Activated naive CD4-positive, alpha-beta T cell treated with Interleukin-2 at 50 U/mL for 16 hours (primary cell): ENCODE measurements at regions not wholly inside any gene's neighbourhood (a gene's known extent, or its start where the extent isn't known, plus 50 kb on each side); places are given as distances from the start of the nearest gene placed in this dataset.

ENCODE experiments used
- DNase-seq: peaks from one replicate; pipeline ENCODE4 v3.0.0-alpha.2; 2020

DNA sequence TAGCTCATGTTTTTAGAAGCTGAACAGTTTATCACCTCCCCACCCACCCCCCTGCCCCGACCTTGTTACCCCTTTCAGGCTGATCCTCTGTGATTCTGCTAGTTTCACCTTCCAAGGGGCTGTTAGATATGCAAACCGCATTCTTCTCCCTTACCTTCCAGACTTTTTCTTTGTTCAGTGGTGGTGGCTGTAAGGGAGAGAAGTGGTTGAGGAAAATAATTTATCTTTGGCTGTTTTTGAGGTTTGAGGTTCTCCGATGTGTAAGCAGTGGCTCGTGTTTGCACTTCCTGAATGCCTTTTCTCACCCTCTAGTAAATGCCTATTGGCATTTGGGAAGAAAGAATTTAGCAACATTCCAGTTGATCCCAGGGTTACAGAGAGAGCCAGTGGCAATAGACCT is 69.4 kb upstream of the KCNG1 start:
- DNase-seq = no peak

- DNase-seq = no peak
Observed at GRCh38 chr20:51091406-51092195, 68.7 kb upstream of the KCNG1 start.

- no peak for DNase-seq
Observed at GRCh38 chr20:51089840-51090239, 66.9 kb upstream of the KCNG1 start.

- DNase-seq = no peak
Observed at GRCh38 chr20:51089272-51089781, 66.4 kb upstream of the KCNG1 start.

- DNase-seq = no peak
Observed at GRCh38 chr20:51087266-51087665, 64.4 kb upstream of the KCNG1 start.

- no peak for DNase-seq
Observed at GRCh38 chr20:51085769-51086168, 62.9 kb upstream of the KCNG1 start.

DNA sequence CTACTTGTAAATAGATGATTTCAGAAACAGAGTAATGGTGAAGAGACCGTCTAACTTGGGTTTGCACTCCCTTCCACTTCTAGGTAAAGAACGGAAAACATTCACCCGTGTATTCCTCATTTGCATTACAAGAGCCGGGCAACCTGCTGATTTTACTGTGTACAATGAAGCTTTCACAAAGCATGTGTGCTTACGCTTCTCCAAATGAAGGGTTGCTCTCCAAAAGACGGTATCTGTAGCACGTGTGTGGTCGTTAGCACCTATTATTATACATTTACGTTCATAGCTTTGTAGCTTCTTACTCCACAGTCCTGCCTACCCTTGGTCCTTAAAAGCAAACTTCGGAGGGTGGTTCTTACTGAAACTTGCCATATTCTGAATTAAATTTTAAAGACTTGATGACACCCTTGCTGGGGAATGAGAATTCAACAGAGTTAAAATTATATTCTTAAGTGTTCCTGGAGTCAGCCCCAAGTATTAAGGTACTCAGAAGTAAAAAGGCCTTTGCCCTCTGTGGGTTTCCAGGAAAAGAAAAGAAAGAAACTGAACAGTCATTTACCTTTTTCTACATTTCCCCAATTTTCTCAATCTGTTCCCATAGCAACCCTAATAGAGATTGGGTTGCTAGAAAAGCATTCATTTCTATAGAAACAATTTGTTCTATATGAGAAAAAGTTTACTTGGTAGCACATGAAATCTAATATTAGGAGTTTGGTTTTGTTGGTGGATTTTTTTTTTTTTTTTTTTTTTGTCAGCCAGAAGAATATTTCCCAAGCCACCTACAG is 61.9 kb upstream of the KCNG1 start:
- no peak for DNase-seq

DNA sequence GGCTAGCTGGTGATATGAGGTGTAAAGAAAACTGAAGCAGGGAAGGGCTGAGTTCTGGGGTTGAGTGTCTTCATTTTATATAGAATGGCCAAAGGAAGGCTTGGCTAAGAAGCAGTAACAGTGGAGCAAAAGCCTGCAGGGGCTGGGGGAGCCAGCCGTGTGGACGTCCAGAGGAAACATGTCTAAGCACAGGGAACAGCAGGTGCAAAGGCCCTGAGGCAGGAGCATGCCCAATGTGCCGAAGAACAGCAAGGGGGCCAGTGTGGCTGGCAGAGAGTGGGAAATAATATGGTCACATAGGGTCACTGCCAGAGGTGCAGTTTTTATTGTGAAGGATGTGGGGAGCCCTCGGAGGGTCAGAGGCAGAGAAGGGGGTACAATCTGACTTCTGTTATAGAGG is 60.5 kb upstream of the KCNG1 start:
- DNase-seq = no peak

- no peak for DNase-seq
Observed at GRCh38 chr20:51082988-51083387, 60.1 kb upstream of the KCNG1 start.

GRCh38 chr20:51080516-51080915 is 57.6 kb upstream of the KCNG1 start:
- no peak for DNase-seq

- DNase-seq = no peak
Observed at GRCh38 chr20:51079488-51079887, 56.6 kb upstream of the KCNG1 start.

- no peak for DNase-seq
Observed at GRCh38 chr20:51077686-51078060, 54.8 kb upstream of the KCNG1 start.

DNA sequence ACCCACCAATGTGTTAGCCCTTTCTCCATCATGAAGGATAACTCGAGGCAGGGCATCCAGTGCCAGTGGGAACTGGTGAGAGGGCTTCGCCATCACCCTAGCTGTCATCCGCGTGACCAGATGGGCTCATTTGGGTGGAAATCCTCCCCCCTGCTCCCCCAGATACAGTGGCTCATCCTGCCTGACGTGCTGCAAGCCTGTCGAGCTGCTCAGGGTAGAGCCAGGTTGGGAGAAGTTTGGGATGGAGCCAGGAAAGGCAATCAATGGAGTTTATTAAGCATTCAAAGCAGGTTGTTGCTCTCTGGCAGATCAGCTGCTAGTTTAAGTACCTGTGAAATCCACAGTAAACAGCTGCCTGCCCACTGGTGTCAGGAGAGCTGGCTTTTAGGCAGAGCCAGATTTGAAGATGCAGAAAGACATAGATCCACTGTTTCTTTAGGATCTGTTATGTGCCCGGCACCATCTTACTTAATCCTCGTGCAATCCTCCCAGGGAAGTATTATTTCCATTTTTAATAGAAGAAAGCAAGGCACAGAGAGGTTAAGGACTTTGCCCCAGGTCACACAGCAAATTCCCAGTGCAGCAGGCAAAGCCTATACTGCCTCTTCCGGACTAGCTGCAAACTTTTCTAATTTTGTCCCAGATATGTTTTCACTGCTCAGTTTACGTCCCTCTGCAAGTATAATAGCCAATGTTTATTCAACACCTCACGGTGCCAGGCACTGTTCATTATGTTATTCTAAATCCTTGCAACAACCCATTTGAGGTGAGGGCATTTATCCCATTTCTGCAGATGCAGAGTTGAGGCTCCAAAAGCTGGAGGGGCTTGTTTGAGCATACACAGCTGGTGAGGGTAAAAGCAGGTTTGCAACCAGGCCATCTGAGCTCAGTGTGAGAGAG is 54.1 kb upstream of the KCNG1 start:
- DNase-seq = no peak

DNA sequence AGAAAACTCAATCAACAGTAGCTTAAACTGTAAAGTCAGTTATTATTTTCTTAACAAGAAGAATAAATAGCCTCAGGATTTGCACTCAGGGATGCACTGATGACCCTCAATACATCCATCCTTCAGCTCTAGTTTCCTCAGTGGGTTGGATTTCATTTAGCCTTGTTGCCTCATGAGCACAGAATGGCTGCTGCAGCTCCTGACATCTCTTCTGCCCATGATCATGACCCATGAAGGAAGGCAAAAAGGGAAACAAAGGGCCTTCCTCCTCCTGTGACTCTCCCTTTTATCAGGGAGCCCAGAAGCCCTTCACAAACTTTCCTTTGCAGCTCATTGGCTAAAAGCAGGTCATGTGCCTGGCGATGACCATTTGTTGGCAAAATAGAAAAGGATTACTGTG is 51.2 kb upstream of the KCNG1 start:
- DNase-seq = no peak
